ENCODE measurements at regions not wholly inside any gene's neighbourhood (a gene's known extent, or its start where the extent isn't known, plus 50 kb on each side); places are given as distances from the start of the nearest gene placed in this dataset.

GRCh38 chr18:78519394-78520062 lies 460.1 kb upstream of the SALL3 start:
- Histone ChIP-seq H3K9me3 (ENCODE audit: control insufficient read depth, low read depth, low read length) (peaks cover 27% of the 10 kb centered on the region), H3K4me1 (ENCODE audit: control insufficient read depth, extremely low read depth, insufficient read depth, low read length) (no peaks in the 10 kb centered on the region), H3K79me2 (ENCODE audit: control insufficient read depth, insufficient read depth, low read length) (no peaks in the 10 kb centered on the region), H3K36me3 (ENCODE audit: control insufficient read depth in 2 of 2, extremely low read depth in 1 of 2, insufficient read depth in 2 of 2, low read length in 2 of 2) (no peaks in the 10 kb centered on the region), H3K27ac (ENCODE audit: control insufficient read depth, insufficient read depth, low read length) (no peak overlapping the region), H3K9ac (ENCODE audit: control insufficient read depth, extremely low read depth, insufficient read depth, low read length) (no peak overlapping the region), H3K9me1 (ENCODE audit: control insufficient read depth, extremely low read depth, insufficient read depth, low read length) (no peaks in the 10 kb centered on the region), H3K4me2 (ENCODE audit: control insufficient read depth, extremely low read depth, insufficient read depth, low read depth, low read length) (no peak overlapping the region), H4K20me1 (ENCODE audit: control insufficient read depth, extremely low read depth, insufficient read depth, low read length) (no peaks in the 10 kb centered on the region), H3K27me3 (ENCODE audit: control insufficient read depth, extremely low read depth, insufficient read depth, low read length) (no peaks in the 10 kb centered on the region), H2AFZ (ENCODE audit: control insufficient read depth, low read length) (no peak overlapping the region), H3K4me3 (ENCODE audit: control insufficient read depth in 2 of 3, extremely low read depth in 1 of 3, insufficient read depth in 2 of 3, low read depth in 1 of 3, low read length in 3 of 3) (no peak overlapping the region)
- dilution Hi-C loops (cut with MboI; ENCODE audit: extremely low pct_ligation_motif_present, low sequenced_read_pairs) = no loop called here
- DNase-seq (ENCODE audit: low read depth, low spot score) = no peak
- TF ChIP-seq EZH2 (IDR thresholded peaks at IDR 0.05; ENCODE audit: low read length) (no peak), CTCF (optimal IDR thresholded peaks at IDR 0.05 in 1 of 3, IDR thresholded peaks at IDR 0.05 in 1 of 3, conservative IDR thresholded peaks at IDR 0.05 in 1 of 3; ENCODE audit: extremely low read depth in 1 of 3, insufficient read depth in 2 of 3, low read length in 3 of 3) (no peak)
- no peak for FAIRE-seq

- H3K27me3 ChIP-seq (ENCODE audit: control insufficient read depth, extremely low read depth, insufficient read depth, low read length) = no peaks in the 10 kb centered on the region
- H4K20me1 ChIP-seq (ENCODE audit: control insufficient read depth, extremely low read depth, insufficient read depth, low read length) = no peaks in the 10 kb centered on the region
- H3K4me1 ChIP-seq (ENCODE audit: control insufficient read depth, extremely low read depth, insufficient read depth, low read length) = no peaks in the 10 kb centered on the region
- H3K4me2 ChIP-seq (ENCODE audit: control insufficient read depth, extremely low read depth, insufficient read depth, low read depth, low read length) = no peak overlapping the region
- H3K9ac ChIP-seq (ENCODE audit: control insufficient read depth, extremely low read depth, insufficient read depth, low read length) = no peak overlapping the region
- no peak for DNase-seq (ENCODE audit: low read depth, low spot score)
- FAIRE-seq = no peak
- H3K79me2 ChIP-seq (ENCODE audit: control insufficient read depth, insufficient read depth, low read length) = no peaks in the 10 kb centered on the region
- no peaks in the 10 kb centered on the region for H3K9me1 ChIP-seq (ENCODE audit: control insufficient read depth, extremely low read depth, insufficient read depth, low read length)
- H3K27ac ChIP-seq (ENCODE audit: control insufficient read depth, insufficient read depth, low read length) = no peak overlapping the region
- H2AFZ ChIP-seq (ENCODE audit: control insufficient read depth, low read length) = no peak overlapping the region
- no peak for TF ChIP-seq CTCF (optimal IDR thresholded peaks at IDR 0.05 in 1 of 3, IDR thresholded peaks at IDR 0.05 in 1 of 3, conservative IDR thresholded peaks at IDR 0.05 in 1 of 3; ENCODE audit: extremely low read depth in 1 of 3, insufficient read depth in 2 of 3, low read length in 3 of 3)
- TF ChIP-seq EZH2 (IDR thresholded peaks at IDR 0.05; ENCODE audit: low read length) = no peak
- no peaks in the 10 kb centered on the region for H3K36me3 ChIP-seq (ENCODE audit: control insufficient read depth in 2 of 2, extremely low read depth in 1 of 2, insufficient read depth in 2 of 2, low read length in 2 of 2)
- peaks cover 27% of the 10 kb centered on the region for H3K9me3 ChIP-seq (ENCODE audit: control insufficient read depth, low read depth, low read length)
- dilution Hi-C loops (cut with MboI; ENCODE audit: extremely low pct_ligation_motif_present, low sequenced_read_pairs) = no loop called here
- H3K4me3 ChIP-seq (ENCODE audit: control insufficient read depth in 2 of 3, extremely low read depth in 1 of 3, insufficient read depth in 2 of 3, low read depth in 1 of 3, low read length in 3 of 3) = no peak overlapping the region
Measured at GRCh38 chr18:78521136-78521535, 458.5 kb upstream of the SALL3 start.

Data from keratinocyte (primary cell).